Mucosa of descending colon (tissue), 3 donors: ENCODE measurements at regions not wholly inside any gene's neighbourhood (a gene's known extent, or its start where the extent isn't known, plus 50 kb on each side); places are given as distances from the start of the nearest gene placed in this dataset.

Experiments
- ATAC-seq: fragments of 200-7000 bp; cut with Tn5 transposase; one replicate; pipeline ENCODE4 v1.9.1; 2020; ENCODE audit warnings: mild to moderate bottlenecking, moderate library complexity
- DNase-seq, 3 donors: peaks; one replicate each; pipeline ENCODE4 v3.0.0-alpha.2; 2020
- H3K36me3 ChIP-seq: fragments of 200-600 bp; one replicate; pipeline ENCODE4 v1.8.0; 2021; ENCODE audit warnings: low read depth, mild to moderate bottlenecking
- H3K4me1 ChIP-seq: fragments of 200-600 bp; one replicate; pipeline ENCODE4 v1.8.0; 2021; ENCODE audit warnings: low read depth, mild to moderate bottlenecking
- H3K4me3 ChIP-seq: fragments of 200-600 bp; one replicate; pipeline ENCODE4 v1.8.0; 2021; ENCODE audit warnings: mild to moderate bottlenecking
- H3K9me3 ChIP-seq: fragments of 200-600 bp; one replicate; pipeline ENCODE4 v1.8.0; 2021; ENCODE audit warnings: mild to moderate bottlenecking
- intact Hi-C, 2 donors: fragments of 100-400 bp; cut with DNase I in 1 of 2; cut with micrococcal nuclease in 1 of 2; formaldehyde crosslinking; loops; one replicate each; pipeline versions ENCODE4 v1.11.0 to v1.11.1; 2022; cut with DNase I, micrococcal nuclease
- TF ChIP-seq, protein P1 (sequence below): fragments of 200-600 bp; IDR thresholded peaks from one replicate; pipeline ENCODE4 v1.8.0; 2022; ENCODE audit warnings: antibody characterized with exemption, mild to moderate bottlenecking
- donor health status: DM: no; HTN: no; CAD: no; lungs with moderate emphysema.
- donor health status: DM: no; HTN: no; CAD: no.
- donor health status: DM: no; HTN: yes; CAD: no.

GRCh38 chr22:42194953-42195352, 64.3 kb upstream of the CYP2D6 start:
- no peaks in the 10 kb centered on the region for H3K36me3 ChIP-seq
- ATAC-seq (no peak), DNase-seq (no peak)
- no peak overlapping the region for H3K4me3 ChIP-seq
- H3K9me3 ChIP-seq = no peaks in the 10 kb centered on the region
- no peaks in the 10 kb centered on the region for H3K4me1 ChIP-seq
- TF ChIP-seq, protein P1, sequence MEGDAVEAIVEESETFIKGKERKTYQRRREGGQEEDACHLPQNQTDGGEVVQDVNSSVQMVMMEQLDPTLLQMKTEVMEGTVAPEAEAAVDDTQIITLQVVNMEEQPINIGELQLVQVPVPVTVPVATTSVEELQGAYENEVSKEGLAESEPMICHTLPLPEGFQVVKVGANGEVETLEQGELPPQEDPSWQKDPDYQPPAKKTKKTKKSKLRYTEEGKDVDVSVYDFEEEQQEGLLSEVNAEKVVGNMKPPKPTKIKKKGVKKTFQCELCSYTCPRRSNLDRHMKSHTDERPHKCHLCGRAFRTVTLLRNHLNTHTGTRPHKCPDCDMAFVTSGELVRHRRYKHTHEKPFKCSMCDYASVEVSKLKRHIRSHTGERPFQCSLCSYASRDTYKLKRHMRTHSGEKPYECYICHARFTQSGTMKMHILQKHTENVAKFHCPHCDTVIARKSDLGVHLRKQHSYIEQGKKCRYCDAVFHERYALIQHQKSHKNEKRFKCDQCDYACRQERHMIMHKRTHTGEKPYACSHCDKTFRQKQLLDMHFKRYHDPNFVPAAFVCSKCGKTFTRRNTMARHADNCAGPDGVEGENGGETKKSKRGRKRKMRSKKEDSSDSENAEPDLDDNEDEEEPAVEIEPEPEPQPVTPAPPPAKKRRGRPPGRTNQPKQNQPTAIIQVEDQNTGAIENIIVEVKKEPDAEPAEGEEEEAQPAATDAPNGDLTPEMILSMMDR = no peak
- intact Hi-C loops = no loop called here

GRCh38 chr22:42194104-42194851, 63.7 kb upstream of the CYP2D6 start:
- no peaks in the 10 kb centered on the region for H3K36me3 ChIP-seq
- intact Hi-C loops = no loop called here
- no peak for DNase-seq
- ATAC-seq = no peak
- no peak overlapping the region for H3K4me3 ChIP-seq
- H3K4me1 ChIP-seq = no peaks in the 10 kb centered on the region
- TF ChIP-seq, protein P1 = no peak
- no peaks in the 10 kb centered on the region for H3K9me3 ChIP-seq

- no peak for DNase-seq
- H3K36me3 ChIP-seq = no peaks in the 10 kb centered on the region
- intact Hi-C loops = no loop called here
- peaks cover 5% of the 10 kb centered on the region for H3K4me1 ChIP-seq
- no peaks in the 10 kb centered on the region for H3K9me3 ChIP-seq
- TF ChIP-seq, protein P1 = no peak
- no peak overlapping the region for H3K4me3 ChIP-seq
- ATAC-seq = no peak
Observed at GRCh38 chr22:42192547-42192946, 61.9 kb upstream of the CYP2D6 start.

- TF ChIP-seq, protein P1 = no peak
- DNase-seq = no peak
- intact Hi-C loops = no loop called here
- peak; percentile 65 for ATAC-seq
- Histone ChIP-seq H3K36me3 (no peaks in the 10 kb centered on the region), H3K4me1 (peaks cover 5% of the 10 kb centered on the region), H3K4me3 (no peak overlapping the region), H3K9me3 (no peaks in the 10 kb centered on the region)
Observed at GRCh38 chr22:42190274-42190673, 59.7 kb upstream of the CYP2D6 start.

DNA sequence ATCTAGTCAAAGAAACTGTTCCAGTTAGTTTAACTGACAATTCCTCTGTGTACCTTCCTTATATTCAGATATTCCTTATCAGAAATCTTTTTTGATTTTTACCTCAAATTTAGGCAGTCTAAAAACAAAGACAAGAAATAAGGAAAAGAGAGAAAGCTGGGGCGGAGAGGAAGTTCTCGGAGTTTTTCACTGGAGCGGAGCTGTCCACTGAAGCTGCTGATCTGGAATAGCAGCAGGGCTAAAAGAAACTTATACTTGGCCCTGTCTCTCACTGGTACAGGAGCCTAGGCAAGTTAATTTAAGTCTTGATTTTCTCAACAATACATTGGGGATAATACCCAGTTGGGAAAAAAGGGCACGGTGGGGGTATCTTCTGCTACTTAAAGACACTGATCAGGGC, 59.2 kb upstream of the CYP2D6 start:
- Histone ChIP-seq H3K9me3 (no peaks in the 10 kb centered on the region), H3K4me1 (peaks cover 5% of the 10 kb centered on the region), H3K36me3 (no peaks in the 10 kb centered on the region), H3K4me3 (no peak overlapping the region)
- ATAC-seq = no peak
- intact Hi-C loops = no loop called here
- no peak for DNase-seq
- TF ChIP-seq, protein P1 = no peak
